ENCODE measurements at regions not wholly inside any gene's neighbourhood (a gene's known extent, or its start where the extent isn't known, plus 50 kb on each side); places are given as distances from the start of the nearest gene placed in this dataset.

DNA sequence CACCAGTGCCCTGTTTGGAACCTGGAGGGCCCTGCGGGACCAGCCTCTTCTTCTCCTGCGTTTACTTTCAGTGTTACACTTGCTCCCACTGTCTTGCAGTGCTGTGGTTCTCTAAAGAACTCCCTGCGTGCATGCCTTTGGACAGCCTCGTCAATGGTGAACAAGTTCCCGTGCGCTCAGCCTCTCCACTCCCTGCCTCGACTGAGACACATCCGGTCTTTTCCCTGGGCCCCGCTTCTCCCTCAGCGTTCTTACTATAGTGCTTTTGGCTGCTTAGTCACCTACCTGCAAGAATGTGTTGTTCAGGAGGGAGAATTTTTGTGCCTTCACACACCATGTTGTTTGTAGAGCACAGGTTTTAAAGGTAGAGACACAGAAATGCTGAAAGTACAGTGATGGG is 520.7 kb upstream of the MKI67 start:
- H3K27ac ChIP-seq: no peak overlapping the region
- DNase-seq (no peak), ATAC-seq (no peak)
- no peaks in the 10 kb centered on the region for H3K4me1 ChIP-seq
- no peak overlapping the region for H3K4me3 ChIP-seq
- H3K36me3 ChIP-seq: no peaks in the 10 kb centered on the region
- no peaks in the 10 kb centered on the region for H3K27me3 ChIP-seq
- TF ChIP-seq POLR2A (IDR thresholded peaks at IDR 0.05): no peak
- no peaks in the 10 kb centered on the region for H3K9me3 ChIP-seq
- 67% methylated on average over 9 of the region's 10 CpGs for WGBS (ENCODE audit: insufficient coverage, low coverage, low lambda C conversion rate, missing lambda C conversion rate)
- intact Hi-C loops (cut with DNase I): no loop called here

DNA sequence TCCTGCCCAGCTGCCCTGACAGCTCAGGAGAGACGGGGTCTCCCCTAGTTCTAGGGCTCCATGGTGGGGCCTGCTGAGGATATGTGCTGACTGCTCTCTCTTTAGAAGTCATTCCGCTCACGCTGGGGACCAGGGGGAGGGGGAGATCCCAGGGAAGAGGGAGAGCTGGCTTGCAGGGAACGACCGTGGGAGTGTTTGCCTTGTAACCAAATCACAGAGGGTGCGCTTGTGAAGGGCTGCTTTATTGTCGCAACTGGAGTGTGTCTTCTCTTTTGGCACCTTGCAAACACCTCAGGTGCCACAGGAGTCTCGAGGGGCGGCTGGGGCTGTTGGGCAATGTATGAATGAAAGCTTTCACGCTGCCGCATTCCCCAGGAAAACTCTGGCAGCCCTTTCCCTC is 531.3 kb upstream of the MKI67 start:
- H3K27me3 ChIP-seq: no peaks in the 10 kb centered on the region
- H3K9me3 ChIP-seq: no peaks in the 10 kb centered on the region
- no peak for DNase-seq
- no peak overlapping the region for H3K27ac ChIP-seq
- TF ChIP-seq, protein P1, sequence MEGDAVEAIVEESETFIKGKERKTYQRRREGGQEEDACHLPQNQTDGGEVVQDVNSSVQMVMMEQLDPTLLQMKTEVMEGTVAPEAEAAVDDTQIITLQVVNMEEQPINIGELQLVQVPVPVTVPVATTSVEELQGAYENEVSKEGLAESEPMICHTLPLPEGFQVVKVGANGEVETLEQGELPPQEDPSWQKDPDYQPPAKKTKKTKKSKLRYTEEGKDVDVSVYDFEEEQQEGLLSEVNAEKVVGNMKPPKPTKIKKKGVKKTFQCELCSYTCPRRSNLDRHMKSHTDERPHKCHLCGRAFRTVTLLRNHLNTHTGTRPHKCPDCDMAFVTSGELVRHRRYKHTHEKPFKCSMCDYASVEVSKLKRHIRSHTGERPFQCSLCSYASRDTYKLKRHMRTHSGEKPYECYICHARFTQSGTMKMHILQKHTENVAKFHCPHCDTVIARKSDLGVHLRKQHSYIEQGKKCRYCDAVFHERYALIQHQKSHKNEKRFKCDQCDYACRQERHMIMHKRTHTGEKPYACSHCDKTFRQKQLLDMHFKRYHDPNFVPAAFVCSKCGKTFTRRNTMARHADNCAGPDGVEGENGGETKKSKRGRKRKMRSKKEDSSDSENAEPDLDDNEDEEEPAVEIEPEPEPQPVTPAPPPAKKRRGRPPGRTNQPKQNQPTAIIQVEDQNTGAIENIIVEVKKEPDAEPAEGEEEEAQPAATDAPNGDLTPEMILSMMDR (IDR thresholded peaks at IDR 0.05): no peak
- TF ChIP-seq POLR2A (IDR thresholded peaks at IDR 0.05): no peak
- intact Hi-C loops (cut with DNase I): no loop called here
- WGBS (ENCODE audit: insufficient coverage, low coverage, low lambda C conversion rate, missing lambda C conversion rate): 20% methylated on average over 7 of the region's 11 CpGs
- no peaks in the 10 kb centered on the region for H3K4me1 ChIP-seq
- no peak for ATAC-seq
- no peaks in the 10 kb centered on the region for H3K36me3 ChIP-seq
- H3K4me3 ChIP-seq: no peak overlapping the region

DNA sequence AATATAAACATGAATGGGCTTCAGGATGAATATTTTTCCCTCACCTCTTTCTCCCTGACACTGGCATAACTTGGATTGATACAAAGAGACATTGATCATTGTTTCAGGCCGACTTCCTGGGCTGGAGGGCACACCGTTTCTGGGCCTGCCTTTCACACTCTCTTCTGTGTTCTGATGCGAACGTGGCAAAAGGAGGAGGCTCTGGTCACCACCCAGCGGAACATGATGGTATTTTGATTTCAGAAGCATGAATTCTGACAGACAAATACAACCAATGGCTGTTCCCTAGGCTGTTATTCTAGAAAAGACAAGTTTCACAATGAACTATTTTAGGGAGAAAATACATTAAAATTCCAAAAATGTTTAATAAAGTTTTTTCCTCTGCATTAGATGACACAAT is 534.5 kb upstream of the MKI67 start:
- TF ChIP-seq POLR2A (IDR thresholded peaks at IDR 0.05): no peak
- TF ChIP-seq, protein P1 (IDR thresholded peaks at IDR 0.05): no peak
- ATAC-seq (no peak), DNase-seq (no peak)
- 30% methylated on average over 5 of the region's 5 CpGs for WGBS (ENCODE audit: insufficient coverage, low coverage, low lambda C conversion rate, missing lambda C conversion rate)
- no peaks in the 10 kb centered on the region for H3K9me3 ChIP-seq
- H3K36me3 ChIP-seq: no peaks in the 10 kb centered on the region
- H3K4me1 ChIP-seq: no peaks in the 10 kb centered on the region
- H3K27me3 ChIP-seq: no peaks in the 10 kb centered on the region
- H3K27ac ChIP-seq: no peak overlapping the region
- intact Hi-C loops (cut with DNase I): no loop called here
- H3K4me3 ChIP-seq: no peak overlapping the region

DNA sequence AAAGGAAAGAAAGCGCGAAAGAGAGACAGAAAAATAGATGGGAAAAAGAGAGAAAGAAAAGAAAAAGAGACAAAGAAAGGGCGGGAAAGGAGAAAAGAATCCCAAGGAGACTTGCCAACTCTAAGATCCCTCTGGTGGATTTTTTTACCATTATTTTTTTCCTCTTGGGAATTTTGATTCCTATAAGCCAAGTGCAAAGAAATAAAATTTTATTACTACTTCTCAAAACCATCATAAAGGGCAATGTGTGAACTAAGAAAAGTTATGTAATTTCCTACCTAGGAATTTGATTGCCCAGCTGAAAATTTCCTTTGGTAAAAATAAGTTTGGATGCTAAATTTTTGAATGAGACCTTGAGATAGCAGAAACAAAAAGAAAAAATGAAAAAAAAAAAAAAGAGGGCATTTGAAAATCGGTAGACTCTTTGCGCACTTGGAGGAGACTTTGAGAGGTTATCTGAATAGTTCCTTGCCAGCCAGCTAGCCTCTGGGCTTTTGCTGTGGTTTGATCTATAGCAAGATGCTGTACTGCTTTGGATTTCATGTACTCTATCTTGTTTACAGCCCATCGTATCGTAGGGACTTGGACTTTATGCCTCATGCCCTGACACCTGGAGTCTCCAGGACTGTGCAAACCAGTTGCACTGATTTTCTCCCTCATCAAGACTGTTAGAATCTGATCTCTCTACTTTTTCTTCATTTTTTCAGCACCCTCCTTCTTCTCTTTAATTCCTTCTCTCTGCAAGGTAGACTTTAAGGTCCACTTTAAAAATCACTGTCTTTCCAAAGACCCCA is 535.4 kb upstream of the MKI67 start:
- TF ChIP-seq, protein P1 (IDR thresholded peaks at IDR 0.05): no peak
- no peak for TF ChIP-seq POLR2A (IDR thresholded peaks at IDR 0.05)
- intact Hi-C loops (cut with DNase I): no loop called here
- Histone ChIP-seq H3K27ac (no peak overlapping the region), H3K4me3 (no peak overlapping the region), H3K36me3 (no peaks in the 10 kb centered on the region), H3K4me1 (no peaks in the 10 kb centered on the region), H3K27me3 (no peaks in the 10 kb centered on the region), H3K9me3 (no peaks in the 10 kb centered on the region)
- WGBS (ENCODE audit: insufficient coverage, low coverage, low lambda C conversion rate, missing lambda C conversion rate): 71% methylated on average over 7 of the region's 7 CpGs
- ATAC-seq: no peak
- DNase-seq: no peak

DNA sequence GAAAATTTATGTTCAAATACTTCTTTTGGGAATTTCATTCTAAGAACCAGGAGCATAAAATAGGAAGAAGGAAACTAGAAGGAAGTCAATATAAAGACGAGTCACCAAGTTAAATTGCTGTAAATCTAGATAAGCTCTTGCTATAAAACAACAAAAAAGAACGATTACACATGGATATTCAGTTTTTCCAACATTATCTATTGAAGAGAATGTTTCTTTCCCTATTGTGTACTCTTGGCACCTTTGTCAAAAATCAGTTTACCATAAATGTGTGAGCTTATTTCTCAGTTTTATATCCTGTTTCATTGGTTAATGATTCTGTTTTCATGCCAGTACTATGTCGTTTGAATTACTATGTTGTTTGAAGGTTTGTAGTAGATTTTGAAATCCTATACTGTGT is 536.3 kb upstream of the MKI67 start:
- DNase-seq (no peak), ATAC-seq (no peak)
- Histone ChIP-seq H3K4me3 (no peak overlapping the region), H3K27ac (no peak overlapping the region), H3K36me3 (no peaks in the 10 kb centered on the region), H3K27me3 (no peaks in the 10 kb centered on the region), H3K4me1 (no peaks in the 10 kb centered on the region), H3K9me3 (no peaks in the 10 kb centered on the region)
- intact Hi-C loops (cut with DNase I): no loop called here
- WGBS (ENCODE audit: insufficient coverage, low coverage, low lambda C conversion rate, missing lambda C conversion rate): 40% methylated on average over 3 of the region's 3 CpGs
- TF ChIP-seq, protein P1 (IDR thresholded peaks at IDR 0.05): no peak
- TF ChIP-seq POLR2A (IDR thresholded peaks at IDR 0.05): no peak
